ENCODE measurements at regions not wholly inside any gene's neighbourhood (a gene's known extent, or its start where the extent isn't known, plus 50 kb on each side); places are given as distances from the start of the nearest gene placed in this dataset.

DNA sequence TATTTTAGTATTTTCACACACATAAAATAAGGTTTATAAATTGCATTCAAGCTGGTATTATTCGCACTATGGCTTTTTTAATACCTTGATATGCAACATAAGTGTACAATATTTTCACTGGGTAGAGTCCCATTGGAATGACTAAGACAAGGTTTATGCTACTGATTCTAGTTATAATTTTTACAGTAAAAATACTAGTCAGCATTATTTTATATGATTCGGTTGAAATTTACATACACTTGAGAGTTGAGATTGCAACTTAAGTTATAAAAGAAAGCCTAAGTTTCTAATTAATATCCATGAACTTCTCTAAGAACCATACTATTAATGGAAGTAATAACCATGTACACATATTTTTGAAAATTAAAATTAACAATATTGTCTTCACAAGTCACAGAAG is 723.9 kb upstream of the NR2F2 start:
- Mint-ChIP-seq H3K9me3 (peaks cover 7% of the 10 kb centered on the region; the same call in 1 of the 2 replicates), H3K36me3 (no peaks in the 10 kb centered on the region), H3K4me3 (no peak overlapping the region), H3K27ac (no peak overlapping the region), H3K27me3 (ENCODE audit: low read depth) (no peaks in the 10 kb centered on the region), H3K4me1 (peaks cover 6% of the 10 kb centered on the region)
- CTCF ChIA-PET = no interaction called here
- TF ChIP-seq GABPB1 (CRISPR knock-in tag; IDR thresholded peaks at IDR 0.05) (no peak), TEAD1 (CRISPR knock-in tag; IDR thresholded peaks at IDR 0.05) (no peak), ZNF232 (CRISPR knock-in tag; IDR thresholded peaks at IDR 0.05) (no peak), FOXP1 (CRISPR knock-in tag; IDR thresholded peaks at IDR 0.05; ENCODE audit: borderline replicate concordance) (no peak), ESRRA (CRISPR knock-in tag; IDR thresholded peaks at IDR 0.05; ENCODE audit: borderline replicate concordance) (no peak)
- TF ChIP-seq, protein P1, sequence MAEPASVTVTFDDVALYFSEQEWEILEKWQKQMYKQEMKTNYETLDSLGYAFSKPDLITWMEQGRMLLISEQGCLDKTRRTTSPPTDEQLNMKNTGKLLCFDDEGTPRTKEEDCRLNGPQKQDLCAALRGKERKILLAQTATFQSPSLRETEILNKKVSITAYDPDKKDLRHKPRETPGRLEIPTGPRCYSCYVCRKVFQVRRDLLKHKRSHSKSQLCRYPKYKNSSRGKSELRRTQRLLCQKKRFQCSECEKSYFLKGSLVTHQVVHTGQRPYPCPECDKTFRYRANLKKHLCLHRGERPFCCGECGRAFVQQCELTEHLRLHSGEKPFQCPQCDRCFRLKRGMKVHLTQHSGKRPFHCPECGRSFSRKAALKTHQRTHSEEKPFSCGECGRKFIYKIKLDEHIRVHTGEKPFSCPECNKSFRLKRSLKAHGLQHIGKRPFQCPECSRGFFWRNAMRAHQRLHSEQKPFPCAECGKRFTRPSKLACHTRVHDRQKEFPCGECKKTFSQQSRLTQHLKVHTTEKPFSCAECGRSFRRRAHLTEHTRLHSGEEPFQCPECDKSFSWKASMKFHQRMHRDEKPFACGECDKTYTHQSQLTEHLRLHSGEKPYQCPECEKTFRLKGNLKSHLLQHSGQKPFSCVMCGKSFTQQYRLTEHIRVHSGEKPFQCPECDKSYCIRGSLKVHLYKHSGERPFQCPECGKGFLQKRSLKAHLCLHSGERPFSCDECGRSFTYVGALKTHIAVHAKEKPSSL (CRISPR knock-in tag; conservative IDR thresholded peaks at IDR 0.05) = no peak
- TF ChIP-seq, protein P2, sequence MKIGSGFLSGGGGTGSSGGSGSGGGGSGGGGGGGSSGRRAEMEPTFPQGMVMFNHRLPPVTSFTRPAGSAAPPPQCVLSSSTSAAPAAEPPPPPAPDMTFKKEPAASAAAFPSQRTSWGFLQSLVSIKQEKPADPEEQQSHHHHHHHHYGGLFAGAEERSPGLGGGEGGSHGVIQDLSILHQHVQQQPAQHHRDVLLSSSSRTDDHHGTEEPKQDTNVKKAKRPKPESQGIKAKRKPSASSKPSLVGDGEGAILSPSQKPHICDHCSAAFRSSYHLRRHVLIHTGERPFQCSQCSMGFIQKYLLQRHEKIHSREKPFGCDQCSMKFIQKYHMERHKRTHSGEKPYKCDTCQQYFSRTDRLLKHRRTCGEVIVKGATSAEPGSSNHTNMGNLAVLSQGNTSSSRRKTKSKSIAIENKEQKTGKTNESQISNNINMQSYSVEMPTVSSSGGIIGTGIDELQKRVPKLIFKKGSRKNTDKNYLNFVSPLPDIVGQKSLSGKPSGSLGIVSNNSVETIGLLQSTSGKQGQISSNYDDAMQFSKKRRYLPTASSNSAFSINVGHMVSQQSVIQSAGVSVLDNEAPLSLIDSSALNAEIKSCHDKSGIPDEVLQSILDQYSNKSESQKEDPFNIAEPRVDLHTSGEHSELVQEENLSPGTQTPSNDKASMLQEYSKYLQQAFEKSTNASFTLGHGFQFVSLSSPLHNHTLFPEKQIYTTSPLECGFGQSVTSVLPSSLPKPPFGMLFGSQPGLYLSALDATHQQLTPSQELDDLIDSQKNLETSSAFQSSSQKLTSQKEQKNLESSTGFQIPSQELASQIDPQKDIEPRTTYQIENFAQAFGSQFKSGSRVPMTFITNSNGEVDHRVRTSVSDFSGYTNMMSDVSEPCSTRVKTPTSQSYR (CRISPR knock-in tag; IDR thresholded peaks at IDR 0.05) = no peak
- TF ChIP-seq, protein P3, sequence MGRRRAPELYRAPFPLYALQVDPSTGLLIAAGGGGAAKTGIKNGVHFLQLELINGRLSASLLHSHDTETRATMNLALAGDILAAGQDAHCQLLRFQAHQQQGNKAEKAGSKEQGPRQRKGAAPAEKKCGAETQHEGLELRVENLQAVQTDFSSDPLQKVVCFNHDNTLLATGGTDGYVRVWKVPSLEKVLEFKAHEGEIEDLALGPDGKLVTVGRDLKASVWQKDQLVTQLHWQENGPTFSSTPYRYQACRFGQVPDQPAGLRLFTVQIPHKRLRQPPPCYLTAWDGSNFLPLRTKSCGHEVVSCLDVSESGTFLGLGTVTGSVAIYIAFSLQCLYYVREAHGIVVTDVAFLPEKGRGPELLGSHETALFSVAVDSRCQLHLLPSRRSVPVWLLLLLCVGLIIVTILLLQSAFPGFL (CRISPR knock-in tag; IDR thresholded peaks at IDR 0.05; ENCODE audit: borderline replicate concordance) = no peak
- TF ChIP-seq, protein P4, sequence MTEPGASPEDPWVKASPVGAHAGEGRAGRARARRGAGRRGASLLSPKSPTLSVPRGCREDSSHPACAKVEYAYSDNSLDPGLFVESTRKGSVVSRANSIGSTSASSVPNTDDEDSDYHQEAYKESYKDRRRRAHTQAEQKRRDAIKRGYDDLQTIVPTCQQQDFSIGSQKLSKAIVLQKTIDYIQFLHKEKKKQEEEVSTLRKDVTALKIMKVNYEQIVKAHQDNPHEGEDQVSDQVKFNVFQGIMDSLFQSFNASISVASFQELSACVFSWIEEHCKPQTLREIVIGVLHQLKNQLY (CRISPR knock-in tag; IDR thresholded peaks at IDR 0.05) = no peak
- TF ChIP-seq, protein P5, sequence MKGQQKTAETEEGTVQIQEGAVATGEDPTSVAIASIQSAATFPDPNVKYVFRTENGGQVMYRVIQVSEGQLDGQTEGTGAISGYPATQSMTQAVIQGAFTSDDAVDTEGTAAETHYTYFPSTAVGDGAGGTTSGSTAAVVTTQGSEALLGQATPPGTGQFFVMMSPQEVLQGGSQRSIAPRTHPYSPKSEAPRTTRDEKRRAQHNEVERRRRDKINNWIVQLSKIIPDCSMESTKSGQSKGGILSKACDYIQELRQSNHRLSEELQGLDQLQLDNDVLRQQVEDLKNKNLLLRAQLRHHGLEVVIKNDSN (CRISPR knock-in tag; IDR thresholded peaks at IDR 0.05) = no peak
- TF ChIP-seq, protein P6, sequence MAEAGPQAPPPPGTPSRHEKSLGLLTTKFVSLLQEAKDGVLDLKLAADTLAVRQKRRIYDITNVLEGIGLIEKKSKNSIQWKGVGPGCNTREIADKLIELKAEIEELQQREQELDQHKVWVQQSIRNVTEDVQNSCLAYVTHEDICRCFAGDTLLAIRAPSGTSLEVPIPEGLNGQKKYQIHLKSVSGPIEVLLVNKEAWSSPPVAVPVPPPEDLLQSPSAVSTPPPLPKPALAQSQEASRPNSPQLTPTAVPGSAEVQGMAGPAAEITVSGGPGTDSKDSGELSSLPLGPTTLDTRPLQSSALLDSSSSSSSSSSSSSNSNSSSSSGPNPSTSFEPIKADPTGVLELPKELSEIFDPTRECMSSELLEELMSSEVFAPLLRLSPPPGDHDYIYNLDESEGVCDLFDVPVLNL (CRISPR knock-in tag; IDR thresholded peaks at IDR 0.05; ENCODE audit: borderline replicate concordance, low read depth) = no peak
- TF ChIP-seq, protein P7, sequence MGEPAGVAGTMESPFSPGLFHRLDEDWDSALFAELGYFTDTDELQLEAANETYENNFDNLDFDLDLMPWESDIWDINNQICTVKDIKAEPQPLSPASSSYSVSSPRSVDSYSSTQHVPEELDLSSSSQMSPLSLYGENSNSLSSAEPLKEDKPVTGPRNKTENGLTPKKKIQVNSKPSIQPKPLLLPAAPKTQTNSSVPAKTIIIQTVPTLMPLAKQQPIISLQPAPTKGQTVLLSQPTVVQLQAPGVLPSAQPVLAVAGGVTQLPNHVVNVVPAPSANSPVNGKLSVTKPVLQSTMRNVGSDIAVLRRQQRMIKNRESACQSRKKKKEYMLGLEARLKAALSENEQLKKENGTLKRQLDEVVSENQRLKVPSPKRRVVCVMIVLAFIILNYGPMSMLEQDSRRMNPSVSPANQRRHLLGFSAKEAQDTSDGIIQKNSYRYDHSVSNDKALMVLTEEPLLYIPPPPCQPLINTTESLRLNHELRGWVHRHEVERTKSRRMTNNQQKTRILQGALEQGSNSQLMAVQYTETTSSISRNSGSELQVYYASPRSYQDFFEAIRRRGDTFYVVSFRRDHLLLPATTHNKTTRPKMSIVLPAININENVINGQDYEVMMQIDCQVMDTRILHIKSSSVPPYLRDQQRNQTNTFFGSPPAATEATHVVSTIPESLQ (CRISPR knock-in tag; IDR thresholded peaks at IDR 0.05) = no peak
- TF ChIP-seq, protein P8, sequence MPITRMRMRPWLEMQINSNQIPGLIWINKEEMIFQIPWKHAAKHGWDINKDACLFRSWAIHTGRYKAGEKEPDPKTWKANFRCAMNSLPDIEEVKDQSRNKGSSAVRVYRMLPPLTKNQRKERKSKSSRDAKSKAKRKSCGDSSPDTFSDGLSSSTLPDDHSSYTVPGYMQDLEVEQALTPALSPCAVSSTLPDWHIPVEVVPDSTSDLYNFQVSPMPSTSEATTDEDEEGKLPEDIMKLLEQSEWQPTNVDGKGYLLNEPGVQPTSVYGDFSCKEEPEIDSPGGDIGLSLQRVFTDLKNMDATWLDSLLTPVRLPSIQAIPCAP (CRISPR knock-in tag; IDR thresholded peaks at IDR 0.05) = no peak
- no peak for DNase-seq (ENCODE audit: low spot score)
- POLR2A ChIA-PET = interaction anchor here (0.5 kb wide), 1 partner anchor 722 kb away, joined by 4 read pairs; no protein-coding TSS in a partner anchor
- no peak for ATAC-seq
